Muscle layer of colon (tissue), 2 donors: ENCODE measurements at regions not wholly inside any gene's neighbourhood (a gene's known extent, or its start where the extent isn't known, plus 50 kb on each side); places are given as distances from the start of the nearest gene placed in this dataset.

Experiments
- H3K27ac ChIP-seq: one replicate; pipeline ENCODE4 v1.7.0; 2013; ENCODE audit warnings: low read depth, mild to moderate bottlenecking, low read length, moderate library complexity
- H3K27me3 ChIP-seq, 2 donors: one replicate each; pipeline ENCODE4 v1.7.0; 2013; ENCODE audit warnings: low read length in 2 of 2, mild to moderate bottlenecking in 2 of 2; ENCODE audit not compliant: insufficient read depth in 2 of 2, control insufficient read depth in 1 of 2
- H3K36me3 ChIP-seq: one replicate; pipeline ENCODE4 v1.7.0; 2013; ENCODE audit warnings: mild to moderate bottlenecking, low read length; ENCODE audit not compliant: insufficient read depth
- H3K4me1 ChIP-seq: one replicate; pipeline ENCODE4 v1.7.0; 2013; ENCODE audit warnings: mild to moderate bottlenecking, low read length; ENCODE audit not compliant: insufficient read depth
- H3K4me3 ChIP-seq, 2 donors: one replicate each; pipeline ENCODE4 v1.7.0; 2013; ENCODE audit warnings: low read length in 2 of 2, low read depth in 1 of 2, mild to moderate bottlenecking in 1 of 2, moderate library complexity in 1 of 2
- H3K9ac ChIP-seq: one replicate; pipeline ENCODE4 v1.7.0; 2013; ENCODE audit warnings: low read length
- H3K9me3 ChIP-seq: one replicate; pipeline ENCODE4 v1.7.0; 2013; ENCODE audit warnings: mild to moderate bottlenecking, low read length
- donor health status: abdominal sarcoma.
- donor health status: Adenocarcinoma of cecum.

DNA sequence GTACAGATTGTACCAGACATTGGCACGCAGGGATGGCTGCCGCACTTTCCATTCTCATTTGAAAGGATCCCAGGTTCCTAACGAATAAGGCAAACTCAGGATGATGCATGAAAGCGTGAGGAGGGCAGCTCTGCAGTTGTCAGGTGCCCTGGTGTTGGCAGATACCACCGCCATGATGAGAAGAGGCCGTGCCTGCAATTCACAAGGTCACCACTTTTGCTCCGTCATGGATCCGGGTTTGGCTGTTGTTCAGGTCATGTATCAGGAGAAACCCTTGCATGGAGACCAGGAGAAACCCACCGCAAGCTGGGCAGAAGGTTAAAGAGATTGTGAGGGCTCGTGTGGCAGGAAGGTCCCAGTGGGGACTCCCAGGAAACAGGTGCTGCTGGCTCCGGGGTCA is 233.2 kb downstream of the KLF6 start:
- H3K36me3 ChIP-seq = no peaks in the 10 kb centered on the region

DNA sequence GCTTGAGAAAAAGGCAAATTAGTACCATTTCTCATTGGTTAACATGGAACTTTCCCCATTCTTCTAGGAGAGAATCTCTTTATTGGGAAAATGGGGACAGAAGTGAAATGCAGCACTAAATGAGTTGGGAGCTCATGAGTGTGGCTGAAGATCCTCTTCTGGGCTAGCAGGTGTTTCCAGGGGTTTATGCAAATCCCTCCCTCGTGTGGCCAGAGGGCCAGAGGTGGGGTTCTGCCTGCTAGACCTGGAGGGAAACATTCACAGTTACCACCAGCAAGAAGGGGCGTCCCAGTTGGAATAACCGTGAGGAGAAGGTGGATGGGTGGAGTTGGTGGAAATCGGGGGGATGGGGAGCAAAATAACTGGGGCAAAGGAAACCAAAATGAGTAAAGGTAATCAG is 235.9 kb downstream of the KLF6 start:
- Histone ChIP-seq H3K4me1 (no peaks in the 10 kb centered on the region), H3K27ac (no peak overlapping the region)

More for the DNA sequence above, 233.2 kb downstream of the KLF6 start:
- no peak overlapping the region for H3K27ac ChIP-seq
- H3K27me3 ChIP-seq = no peaks in the 10 kb centered on the region
- H3K9me3 ChIP-seq = no peaks in the 10 kb centered on the region
- no peak overlapping the region for H3K4me3 ChIP-seq
- no peak overlapping the region for H3K9ac ChIP-seq
- no peaks in the 10 kb centered on the region for H3K4me1 ChIP-seq

DNA sequence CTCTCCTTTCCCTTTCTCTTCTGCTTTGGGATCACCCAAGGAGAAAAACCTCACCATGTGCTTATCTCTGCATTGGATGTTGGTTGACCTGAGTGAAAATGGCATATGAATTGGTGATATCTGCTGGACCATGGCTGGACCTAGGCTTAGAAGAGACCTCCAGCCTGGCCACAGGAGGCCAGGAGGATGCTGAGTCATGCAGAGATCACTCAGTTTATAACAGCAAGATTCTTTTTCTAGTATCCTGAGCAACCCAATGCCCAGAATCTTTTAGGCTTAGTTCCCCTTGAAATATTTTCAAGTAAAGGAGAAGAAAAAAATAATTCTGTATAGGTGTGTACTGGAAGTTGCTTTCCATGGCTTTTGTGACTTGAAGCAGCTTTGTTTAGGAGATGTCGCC is 236.3 kb downstream of the KLF6 start:
- Histone ChIP-seq H3K9me3 (no peaks in the 10 kb centered on the region), H3K4me1 (no peaks in the 10 kb centered on the region), H3K27me3 (no peaks in the 10 kb centered on the region), H3K27ac (no peak overlapping the region), H3K36me3 (no peaks in the 10 kb centered on the region), H3K9ac (no peak overlapping the region), H3K4me3 (no peak overlapping the region)

More for the DNA sequence above, 235.9 kb downstream of the KLF6 start:
- Histone ChIP-seq H3K36me3 (no peaks in the 10 kb centered on the region), H3K4me3 (no peak overlapping the region), H3K27me3 (no peaks in the 10 kb centered on the region), H3K9ac (no peak overlapping the region), H3K9me3 (no peaks in the 10 kb centered on the region)

DNA sequence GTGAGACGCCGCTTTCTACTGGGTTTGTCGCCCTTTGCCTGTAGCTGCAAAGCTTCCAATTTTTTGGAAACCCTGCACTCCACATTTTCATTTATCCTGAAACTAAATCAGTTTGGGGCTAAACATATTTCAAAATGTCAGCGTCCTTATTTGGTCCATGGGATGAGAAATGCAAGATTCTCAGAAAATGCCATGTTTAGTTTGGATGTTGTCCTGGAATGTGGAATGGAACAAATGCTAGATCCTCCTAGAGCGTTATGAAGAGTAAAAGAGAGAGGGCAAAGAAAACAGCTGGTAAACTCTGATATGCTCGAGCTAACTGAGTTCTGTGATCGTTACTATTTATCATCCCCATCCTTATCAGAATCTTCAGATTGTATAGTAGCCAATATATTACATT is 236.9 kb downstream of the KLF6 start:
- Histone ChIP-seq H3K4me1 (no peaks in the 10 kb centered on the region), H3K9me3 (no peaks in the 10 kb centered on the region), H3K27me3 (no peaks in the 10 kb centered on the region), H3K4me3 (no peak overlapping the region), H3K9ac (no peak overlapping the region), H3K27ac (no peak overlapping the region), H3K36me3 (no peaks in the 10 kb centered on the region)

DNA sequence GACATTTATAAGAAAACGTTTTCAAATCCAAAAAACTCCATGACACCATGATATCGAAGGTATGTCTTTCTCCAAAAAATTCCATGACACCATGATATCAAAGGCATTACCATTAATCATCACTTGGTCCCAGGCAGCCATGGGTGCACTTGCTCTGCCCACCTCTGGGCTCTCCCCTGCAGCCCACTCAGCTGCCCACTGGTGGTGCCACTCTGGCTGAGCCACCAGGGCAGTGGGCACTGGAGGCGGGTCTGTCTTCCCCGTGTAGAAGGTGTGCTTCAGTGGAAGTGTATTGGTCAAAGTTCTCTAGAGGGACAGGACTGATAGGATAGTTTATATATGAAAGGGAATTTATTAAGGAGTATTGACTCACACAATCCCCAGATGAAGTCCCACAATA is 240.4 kb downstream of the KLF6 start:
- H3K27ac ChIP-seq = no peak overlapping the region

DNA sequence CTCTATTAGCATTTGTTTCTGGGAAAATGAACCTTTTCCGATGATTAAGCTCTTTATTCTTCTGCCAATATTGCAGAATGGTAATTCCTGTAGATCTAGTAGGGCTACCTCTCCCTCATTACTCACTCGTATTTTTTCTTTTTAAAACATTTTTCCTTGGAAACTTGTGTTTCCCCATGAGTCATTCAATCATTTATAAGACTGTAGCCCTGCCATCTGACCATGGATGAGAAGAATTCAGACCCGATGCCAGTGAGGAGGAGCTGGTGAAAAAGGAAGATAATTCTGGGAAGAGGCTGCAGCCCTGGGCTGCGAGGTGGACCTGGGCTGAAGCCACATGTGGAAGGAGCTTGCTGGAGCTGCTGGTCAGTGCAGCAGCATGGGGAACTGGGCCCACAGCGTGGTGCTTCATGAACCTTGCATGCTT is 242.8 kb downstream of the KLF6 start:
- no peak overlapping the region for H3K4me3 ChIP-seq
- H3K27me3 ChIP-seq = no peaks in the 10 kb centered on the region
- no peaks in the 10 kb centered on the region for H3K9me3 ChIP-seq
- peaks cover 3% of the 10 kb centered on the region for H3K4me1 ChIP-seq
- H3K36me3 ChIP-seq = no peaks in the 10 kb centered on the region
- H3K9ac ChIP-seq = no peak overlapping the region
- no peak overlapping the region for H3K27ac ChIP-seq

More for the DNA sequence above, 240.4 kb downstream of the KLF6 start:
- Histone ChIP-seq H3K36me3 (no peaks in the 10 kb centered on the region), H3K9me3 (no peaks in the 10 kb centered on the region), H3K27me3 (no peaks in the 10 kb centered on the region), H3K4me3 (no peak overlapping the region), H3K9ac (no peak overlapping the region), H3K4me1 (peaks cover 3% of the 10 kb centered on the region)

DNA sequence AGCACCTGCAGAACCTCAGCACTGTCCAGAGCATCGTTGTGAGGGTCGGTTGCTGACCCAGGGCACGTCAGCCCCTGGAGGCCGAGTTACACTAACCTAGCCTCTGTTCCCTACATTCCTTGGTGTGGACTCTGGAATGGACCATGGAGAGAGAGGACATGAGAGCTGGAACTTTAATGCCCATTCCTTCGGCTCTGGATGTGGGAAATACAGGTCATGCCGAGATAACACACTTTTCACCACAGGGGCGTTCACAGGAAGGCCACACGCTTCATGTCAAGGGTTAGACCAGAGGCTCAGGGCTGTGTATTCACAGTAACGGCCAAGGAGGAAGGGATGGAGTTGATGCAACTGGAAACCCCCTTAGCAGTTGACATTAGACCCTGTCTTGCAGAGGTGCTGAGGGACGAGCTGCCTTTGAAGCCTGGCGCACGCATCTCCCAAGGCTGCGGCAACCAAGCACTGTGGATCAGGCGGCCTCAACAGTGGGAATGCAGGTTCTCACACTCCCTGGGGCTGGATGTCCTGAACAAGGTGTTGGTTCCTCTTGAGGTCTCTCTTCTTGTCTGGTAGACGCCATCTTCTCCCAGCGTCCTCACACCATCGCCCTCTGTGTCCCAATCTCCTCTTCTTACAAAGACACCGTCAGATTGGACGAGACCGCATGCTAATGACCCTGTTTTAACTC is 245.2 kb downstream of the KLF6 start:
- Histone ChIP-seq H3K9ac (no peak overlapping the region), H3K27me3 (no peaks in the 10 kb centered on the region), H3K27ac (no peak overlapping the region), H3K36me3 (no peaks in the 10 kb centered on the region), H3K9me3 (no peaks in the 10 kb centered on the region), H3K4me3 (no peak overlapping the region), H3K4me1 (peaks cover 3% of the 10 kb centered on the region)

DNA sequence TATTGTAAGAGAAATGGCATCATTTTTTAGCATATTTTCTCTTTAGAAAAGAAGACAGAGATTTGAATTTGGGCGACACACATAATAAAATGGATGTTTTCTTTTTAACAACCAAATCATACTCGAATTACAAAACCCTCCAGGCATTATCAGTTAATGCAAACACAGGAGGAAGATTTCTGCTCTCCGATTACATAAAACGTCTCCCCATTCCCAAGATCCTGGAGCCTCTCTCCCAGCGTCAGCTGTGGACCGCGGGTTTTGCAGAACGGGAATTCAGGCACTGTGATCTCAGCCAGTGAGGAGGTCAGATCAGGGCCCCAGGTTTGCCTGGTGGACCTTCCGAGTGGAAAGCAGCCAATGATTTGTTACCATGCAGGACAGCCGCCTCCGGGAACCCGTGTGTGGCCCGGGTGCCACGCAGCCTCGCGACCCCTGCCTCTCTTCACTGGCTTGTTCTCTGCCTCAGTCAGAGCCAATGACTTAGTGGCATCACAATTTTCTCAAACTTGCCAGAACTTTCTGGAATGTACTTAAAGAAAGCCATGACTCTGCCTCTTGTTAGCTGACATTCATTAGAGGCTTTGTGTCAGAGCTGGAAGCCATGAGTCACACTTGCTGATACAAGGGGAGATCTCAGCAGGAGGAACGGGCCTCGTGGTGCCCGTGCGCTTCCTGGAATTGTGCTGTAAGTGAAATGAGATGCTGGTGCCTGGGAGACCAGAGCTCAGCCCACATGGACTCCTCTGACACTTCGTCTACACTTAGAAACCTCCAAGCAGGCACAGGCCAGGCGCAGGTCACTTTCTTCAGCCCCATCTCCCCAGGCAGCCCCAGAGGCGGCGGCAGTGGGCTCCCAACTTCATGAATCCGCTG is 246.1 kb downstream of the KLF6 start:
- Histone ChIP-seq H3K36me3 (no peaks in the 10 kb centered on the region), H3K27ac (no peak overlapping the region), H3K27me3 (no peaks in the 10 kb centered on the region), H3K9ac (no peak overlapping the region), H3K4me3 (no peak overlapping the region), H3K4me1 (peaks cover 3% of the 10 kb centered on the region), H3K9me3 (no peaks in the 10 kb centered on the region)

DNA sequence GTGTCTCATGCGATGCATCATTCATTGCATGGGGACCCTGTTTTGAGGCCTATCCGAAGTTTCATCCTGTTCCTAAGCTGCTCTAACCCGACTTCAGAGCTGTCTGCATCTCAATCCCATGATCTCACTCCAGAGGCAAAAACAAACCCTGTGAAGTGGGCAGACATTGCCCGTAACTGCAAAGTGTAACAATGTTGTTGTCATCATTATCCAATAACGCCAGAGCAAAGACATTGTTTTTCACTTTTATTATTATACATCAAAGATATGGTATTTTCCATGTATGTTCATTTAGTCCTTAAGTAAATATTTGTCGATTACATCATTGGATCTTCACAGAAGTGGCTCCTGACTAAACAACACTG is 246.7 kb downstream of the KLF6 start:
- Histone ChIP-seq H3K27ac (no peak overlapping the region), H3K9ac (no peak overlapping the region), H3K4me1 (peaks cover 3% of the 10 kb centered on the region), H3K36me3 (no peaks in the 10 kb centered on the region), H3K27me3 (no peaks in the 10 kb centered on the region), H3K4me3 (no peak overlapping the region), H3K9me3 (no peaks in the 10 kb centered on the region)

DNA sequence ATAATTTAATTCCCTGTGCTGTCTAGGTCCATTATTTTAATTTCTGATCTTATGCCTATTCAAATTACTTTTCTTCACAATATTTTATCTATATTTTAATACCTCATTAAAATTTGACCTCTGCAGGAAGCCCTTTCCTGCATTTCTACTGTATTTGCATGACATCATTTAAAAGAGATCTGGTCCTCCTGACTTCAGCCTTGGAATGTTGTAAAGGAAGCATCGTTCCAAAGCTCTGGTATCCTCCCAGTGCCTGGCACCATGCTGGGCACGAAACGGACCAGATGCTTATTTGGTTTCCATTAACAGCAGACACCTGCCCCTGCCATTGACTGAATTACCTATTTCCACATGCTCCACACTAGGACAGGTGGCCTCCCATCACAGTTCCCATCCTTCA is 247.5 kb downstream of the KLF6 start:
- Histone ChIP-seq H3K4me3 (no peak overlapping the region), H3K27ac (no peak overlapping the region), H3K36me3 (no peaks in the 10 kb centered on the region), H3K27me3 (no peaks in the 10 kb centered on the region), H3K9ac (no peak overlapping the region), H3K9me3 (no peaks in the 10 kb centered on the region), H3K4me1 (peaks cover 3% of the 10 kb centered on the region)

DNA sequence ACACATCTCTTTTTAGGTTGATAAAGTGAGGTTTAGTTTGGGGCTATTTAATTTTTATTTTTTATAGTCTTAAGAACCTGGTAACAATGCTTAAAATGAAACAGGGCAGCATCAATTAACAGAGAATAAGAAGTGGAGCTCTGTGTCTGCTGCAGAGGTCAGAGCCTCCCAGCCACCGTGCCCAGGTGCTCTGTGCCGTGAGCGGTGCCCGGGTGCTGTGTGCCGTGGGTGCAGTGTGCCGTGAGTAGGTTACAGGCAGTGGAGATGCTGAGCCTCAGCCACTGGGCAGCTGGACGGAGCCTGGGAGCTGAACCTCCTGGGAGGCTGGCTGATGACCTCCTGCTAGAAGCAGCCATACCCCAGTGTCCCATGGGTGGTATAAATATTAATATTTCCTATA is 250.0 kb downstream of the KLF6 start:
- Histone ChIP-seq H3K27ac (no peak overlapping the region), H3K9me3 (no peaks in the 10 kb centered on the region), H3K9ac (no peak overlapping the region), H3K27me3 (no peaks in the 10 kb centered on the region), H3K4me3 (no peak overlapping the region), H3K36me3 (no peaks in the 10 kb centered on the region), H3K4me1 (no peaks in the 10 kb centered on the region)
